Upper lobe of right lung (tissue), 1 donor: ENCODE measurements at regions not wholly inside any gene's neighbourhood (a gene's known extent, or its start where the extent isn't known, plus 50 kb on each side); places are given as distances from the start of the nearest gene placed in this dataset.

Experiments used
- ATAC-seq: fragments of 200-7000 bp; cut with Tn5 transposase; one replicate; pipeline ENCODE4 v1.9.1; 2020; ENCODE audit warnings: mild to moderate bottlenecking, moderate library complexity
- DNase-seq: peaks from one replicate; pipeline ENCODE4 v3.0.0-alpha.2; 2020
- H3K27ac ChIP-seq: fragments of 200-600 bp; one replicate; pipeline ENCODE4 v1.8.0; 2022
- H3K27me3 ChIP-seq: fragments of 200-600 bp; one replicate; pipeline ENCODE4 v1.8.0; 2022; ENCODE audit warnings: mild to moderate bottlenecking
- H3K36me3 ChIP-seq: fragments of 200-600 bp; one replicate; pipeline ENCODE4 v1.8.0; 2022
- H3K4me1 ChIP-seq: fragments of 200-600 bp; one replicate; pipeline ENCODE4 v1.8.0; 2022
- H3K4me3 ChIP-seq: fragments of 200-600 bp; one replicate; pipeline ENCODE4 v1.8.0; 2022; ENCODE audit warnings: mild to moderate bottlenecking
- H3K9me3 ChIP-seq: fragments of 200-600 bp; one replicate; pipeline ENCODE4 v1.8.0; 2022
- intact Hi-C: fragments of 100-400 bp; cut with DNase I; formaldehyde crosslinking; loops from one replicate; pipeline ENCODE4 v1.11.0; 2022
- TF ChIP-seq, protein P1 (sequence below): fragments of 200-600 bp; IDR thresholded peaks from one replicate; pipeline ENCODE4 v1.8.0; 2022; ENCODE audit warnings: antibody characterized with exemption
- donor health status: DM: no; HTN: yes; CAD: no; lungs with severe emphysema.

DNA sequence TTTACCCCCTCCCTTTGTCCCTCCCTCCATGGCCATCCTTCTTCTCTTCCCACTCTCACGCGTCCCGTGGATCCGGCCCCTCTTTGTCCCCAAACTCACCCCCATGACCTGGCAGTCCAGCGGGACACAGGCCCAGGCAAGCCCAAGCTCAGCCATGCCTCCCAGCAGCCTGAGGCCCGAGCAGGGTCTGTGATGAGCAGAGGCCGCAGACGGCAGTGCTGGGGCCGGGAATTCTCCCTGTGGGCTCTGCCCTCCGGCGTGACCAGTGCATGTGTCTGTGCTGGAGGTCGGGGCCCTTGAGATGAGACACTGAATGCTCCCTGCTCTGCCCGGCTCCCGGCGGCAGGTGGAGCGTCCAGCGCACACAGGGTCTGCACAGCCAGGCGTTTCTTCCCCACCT, 237.9 kb downstream of the BRD1 start:
- H3K27me3 ChIP-seq, result no peaks in the 10 kb centered on the region
- intact Hi-C loops, result no loop called here
- peaks cover 7% of the 10 kb centered on the region for H3K4me1 ChIP-seq
- no peaks in the 10 kb centered on the region for H3K9me3 ChIP-seq
- DNase-seq (peak; percentile 57), ATAC-seq (no peak)
- no peak overlapping the region for H3K27ac ChIP-seq
- TF ChIP-seq, protein P1, sequence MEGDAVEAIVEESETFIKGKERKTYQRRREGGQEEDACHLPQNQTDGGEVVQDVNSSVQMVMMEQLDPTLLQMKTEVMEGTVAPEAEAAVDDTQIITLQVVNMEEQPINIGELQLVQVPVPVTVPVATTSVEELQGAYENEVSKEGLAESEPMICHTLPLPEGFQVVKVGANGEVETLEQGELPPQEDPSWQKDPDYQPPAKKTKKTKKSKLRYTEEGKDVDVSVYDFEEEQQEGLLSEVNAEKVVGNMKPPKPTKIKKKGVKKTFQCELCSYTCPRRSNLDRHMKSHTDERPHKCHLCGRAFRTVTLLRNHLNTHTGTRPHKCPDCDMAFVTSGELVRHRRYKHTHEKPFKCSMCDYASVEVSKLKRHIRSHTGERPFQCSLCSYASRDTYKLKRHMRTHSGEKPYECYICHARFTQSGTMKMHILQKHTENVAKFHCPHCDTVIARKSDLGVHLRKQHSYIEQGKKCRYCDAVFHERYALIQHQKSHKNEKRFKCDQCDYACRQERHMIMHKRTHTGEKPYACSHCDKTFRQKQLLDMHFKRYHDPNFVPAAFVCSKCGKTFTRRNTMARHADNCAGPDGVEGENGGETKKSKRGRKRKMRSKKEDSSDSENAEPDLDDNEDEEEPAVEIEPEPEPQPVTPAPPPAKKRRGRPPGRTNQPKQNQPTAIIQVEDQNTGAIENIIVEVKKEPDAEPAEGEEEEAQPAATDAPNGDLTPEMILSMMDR, result no peak
- no peak overlapping the region for H3K4me3 ChIP-seq
- H3K36me3 ChIP-seq, result no peaks in the 10 kb centered on the region

DNA sequence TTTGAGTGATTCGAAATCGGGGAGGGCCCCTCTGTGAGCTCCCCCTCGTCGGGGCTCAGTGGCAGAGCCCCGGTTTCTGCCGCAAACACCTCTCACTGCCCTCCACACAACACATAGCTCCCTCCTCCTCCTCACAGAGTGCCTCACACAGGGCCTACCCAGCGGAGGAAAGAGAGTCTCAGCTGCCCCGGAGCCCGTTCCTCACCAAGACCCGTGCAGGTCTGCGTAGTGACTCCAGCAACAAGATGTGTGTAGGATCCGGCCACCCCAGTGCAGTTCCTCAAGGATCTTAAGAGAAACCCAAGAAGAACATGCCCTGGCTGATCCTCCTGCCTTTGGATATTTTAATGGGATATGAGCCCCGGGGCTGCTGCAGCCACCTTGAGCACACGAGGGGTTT, 238.4 kb downstream of the BRD1 start:
- DNase-seq (peak; percentile 40), ATAC-seq (no peak)
- H3K27ac ChIP-seq, result no peak overlapping the region
- H3K4me1 ChIP-seq, result peaks cover 7% of the 10 kb centered on the region
- TF ChIP-seq, protein P1, result no peak
- intact Hi-C loops, result no loop called here
- H3K27me3 ChIP-seq, result no peaks in the 10 kb centered on the region
- H3K36me3 ChIP-seq, result no peaks in the 10 kb centered on the region
- no peaks in the 10 kb centered on the region for H3K9me3 ChIP-seq
- no peak overlapping the region for H3K4me3 ChIP-seq

DNA sequence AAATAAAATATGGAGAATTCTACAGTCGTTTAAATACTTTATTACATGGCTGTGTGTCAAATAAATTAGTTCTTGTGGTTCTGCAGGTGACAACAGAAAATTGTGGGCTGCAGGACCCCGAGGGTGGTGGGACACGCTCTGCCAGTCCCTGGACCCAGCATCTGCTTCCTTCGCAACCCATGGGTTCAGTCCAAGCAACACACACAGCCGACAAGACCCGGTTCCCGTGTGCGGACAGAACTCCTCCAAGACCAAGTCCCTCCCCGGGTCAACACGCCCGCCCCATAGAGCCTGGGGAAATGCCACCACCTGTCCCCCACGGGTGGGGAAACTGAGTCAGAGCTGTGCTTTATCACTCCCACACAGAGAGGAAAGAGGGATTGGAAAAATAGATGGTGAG, 238.9 kb downstream of the BRD1 start:
- no peaks in the 10 kb centered on the region for H3K9me3 ChIP-seq
- no peak overlapping the region for H3K4me3 ChIP-seq
- H3K27ac ChIP-seq, result no peak overlapping the region
- peaks cover 7% of the 10 kb centered on the region for H3K4me1 ChIP-seq
- intact Hi-C loops, result no loop called here
- H3K36me3 ChIP-seq, result no peaks in the 10 kb centered on the region
- ATAC-seq (no peak), DNase-seq (peak; percentile 52)
- H3K27me3 ChIP-seq, result no peaks in the 10 kb centered on the region
- TF ChIP-seq, protein P1, result no peak

DNA sequence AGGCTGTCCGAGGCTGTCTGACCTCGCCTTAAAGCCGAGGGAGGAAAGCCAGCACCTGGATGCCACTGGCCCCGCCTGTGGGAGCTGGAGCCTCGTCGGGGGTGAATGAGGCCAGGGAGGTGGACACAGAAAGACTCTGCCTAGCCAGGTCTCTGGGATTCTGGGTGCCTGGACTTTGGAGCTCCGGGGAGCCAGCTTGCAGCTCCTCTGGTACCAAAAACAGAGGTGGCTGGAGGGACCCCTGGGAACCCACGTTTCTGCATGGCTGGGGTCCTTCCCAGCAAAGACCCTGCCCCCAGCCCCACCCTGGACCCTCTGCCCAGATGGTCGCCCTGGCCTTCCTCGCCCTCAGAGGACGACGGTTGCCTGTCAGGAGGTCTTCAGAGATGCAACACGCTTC, 239.7 kb downstream of the BRD1 start:
- DNase-seq (peak; percentile 40), ATAC-seq (no peak)
- TF ChIP-seq, protein P1, result no peak
- Histone ChIP-seq H3K9me3 (no peaks in the 10 kb centered on the region), H3K27me3 (no peaks in the 10 kb centered on the region), H3K4me3 (no peak overlapping the region), H3K27ac (no peak overlapping the region), H3K4me1 (peaks cover 7% of the 10 kb centered on the region), H3K36me3 (no peaks in the 10 kb centered on the region)
- intact Hi-C loops, result no loop called here

DNA sequence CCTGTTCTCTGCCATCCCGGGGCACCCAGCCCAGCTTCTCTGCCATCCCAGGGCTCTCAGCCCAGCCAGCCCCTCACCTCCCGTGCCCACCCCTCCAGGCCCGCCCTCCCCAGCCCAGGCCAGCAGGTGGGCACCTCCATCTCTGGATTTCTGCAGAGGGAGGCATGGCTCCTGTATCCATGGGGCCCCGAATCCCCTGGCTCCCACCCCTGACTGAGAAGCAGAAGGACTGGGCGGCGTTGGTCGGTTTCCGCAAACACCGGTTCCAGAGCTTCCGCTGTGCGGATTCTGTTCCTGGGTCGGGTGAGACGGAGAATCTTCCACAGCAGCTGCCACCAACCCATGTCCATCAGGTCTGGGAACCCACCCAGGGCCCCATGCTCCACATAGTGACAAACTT, 240.3 kb downstream of the BRD1 start:
- no peaks in the 10 kb centered on the region for H3K36me3 ChIP-seq
- no peaks in the 10 kb centered on the region for H3K27me3 ChIP-seq
- no peak overlapping the region for H3K27ac ChIP-seq
- ATAC-seq, result no peak
- DNase-seq, result peak; percentile 53
- peaks cover 2% of the 10 kb centered on the region for H3K4me1 ChIP-seq
- H3K9me3 ChIP-seq, result no peaks in the 10 kb centered on the region
- TF ChIP-seq, protein P1, result no peak
- no peak overlapping the region for H3K4me3 ChIP-seq
- intact Hi-C loops, result no loop called here

DNA sequence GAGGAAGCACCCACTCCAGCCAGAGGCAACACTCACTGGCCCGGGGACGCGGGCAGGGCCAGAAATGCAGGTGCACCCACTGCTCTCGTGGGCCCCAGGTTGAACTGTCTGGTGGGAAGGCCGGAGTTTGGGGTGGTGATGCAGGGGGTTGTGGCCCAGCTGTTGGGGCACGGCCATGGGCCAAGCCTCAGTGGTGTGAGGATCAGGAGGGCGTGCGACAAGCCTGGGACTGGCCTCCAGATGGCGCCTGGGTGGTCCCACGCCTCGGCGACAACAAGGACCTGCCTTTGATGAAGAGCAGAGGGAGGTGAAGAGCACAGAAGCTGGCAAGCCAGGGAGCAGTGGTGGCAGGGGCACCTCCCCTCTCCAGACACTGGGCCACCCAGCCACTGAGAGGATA, 240.8 kb downstream of the BRD1 start:
- intact Hi-C loops, result no loop called here
- Histone ChIP-seq H3K27me3 (no peaks in the 10 kb centered on the region), H3K4me3 (no peak overlapping the region), H3K4me1 (no peaks in the 10 kb centered on the region), H3K9me3 (no peaks in the 10 kb centered on the region), H3K36me3 (no peaks in the 10 kb centered on the region), H3K27ac (no peak overlapping the region)
- DNase-seq, result peak; percentile 50
- no peak for ATAC-seq
- TF ChIP-seq, protein P1, result no peak
